ENCODE measurements at regions not wholly inside any gene's neighbourhood (a gene's known extent, or its start where the extent isn't known, plus 50 kb on each side); places are given as distances from the start of the nearest gene placed in this dataset.

- TF ChIP-seq POLR2A (IDR thresholded peaks at IDR 0.05; ENCODE audit: control extremely low read depth in 1 of 2, low read depth in 2 of 2, low read length in 2 of 2), result no peak
- TF ChIP-seq SP2 (IDR thresholded peaks at IDR 0.05; ENCODE audit: low read length), result no peak
- TF ChIP-seq BRCA1 (IDR thresholded peaks at IDR 0.05; ENCODE audit: low read depth, low read length), result no peak
- no peak for TF ChIP-seq SUZ12 (IDR thresholded peaks at IDR 0.05; ENCODE audit: low read length)
- no peak for TF ChIP-seq CTCF (IDR thresholded peaks at IDR 0.05; ENCODE audit: control extremely low read depth in 1 of 3, insufficient read depth in 1 of 3, low read depth in 1 of 3, low read length in 3 of 3)
- no peak for TF ChIP-seq POLR2AphosphoS5 (IDR thresholded peaks at IDR 0.05; ENCODE audit: low read depth, low read length)
- no peak for TF ChIP-seq CREB1 (IDR thresholded peaks at IDR 0.05)
- no peak for TF ChIP-seq HDAC2 (IDR thresholded peaks at IDR 0.05; ENCODE audit: borderline replicate concordance in 1 of 2, low read depth in 2 of 2, low read length in 2 of 2)
- TF ChIP-seq E2F6 (IDR thresholded peaks at IDR 0.05), result no peak
- TF ChIP-seq SP1 (IDR thresholded peaks at IDR 0.05; ENCODE audit: low read depth, low read length), result no peak
- TF ChIP-seq USF2 (IDR thresholded peaks at IDR 0.05; ENCODE audit: low read length), result no peak
These were observed 179.4 kb upstream of the LRRN1 start for GRCh38 chr3:3619815-3620214.

Measured in H1 (cell line).